C1 segment of cervical spinal cord (tissue), 14 donors: ENCODE measurements at regions not wholly inside any gene's neighbourhood (a gene's known extent, or its start where the extent isn't known, plus 50 kb on each side); places are given as distances from the start of the nearest gene placed in this dataset.
A peak's percentile ranks its signal among the peaks of the same experiment; 100 is the strongest.

Experiments used
- DNase-seq, 14 donors: peaks; one replicate each; lab custom pipeline; 2025; lab: John Stamatoyannopoulos, UW

- DNase-seq: no peak
Observed at GRCh38 chr11:15616130-15617105, 501.7 kb downstream of the INSC start.

- DNase-seq: no peak
Observed at GRCh38 chr11:15617126-15617525, 502.4 kb downstream of the INSC start.

GRCh38 chr11:15618583-15619032, 503.9 kb downstream of the INSC start:
- no peak for DNase-seq

- DNase-seq: no peak
Observed at GRCh38 chr11:15621565-15621964, 506.8 kb downstream of the INSC start.

GRCh38 chr11:15622231-15622890, 507.6 kb downstream of the INSC start:
- no peak for DNase-seq

- no peak for DNase-seq
Observed at GRCh38 chr11:15624701-15625100, 510.0 kb downstream of the INSC start.

GRCh38 chr11:15625691-15626090, 511.0 kb downstream of the INSC start:
- DNase-seq: no peak

GRCh38 chr11:15627560-15627959, 512.8 kb downstream of the INSC start:
- peak in 1 of 14 donors; percentile 6 for DNase-seq

- no peak for DNase-seq
Observed at GRCh38 chr11:15629690-15630321, 515.1 kb downstream of the INSC start.

- DNase-seq: no peak
Observed at GRCh38 chr11:15630896-15631295, 516.2 kb downstream of the INSC start.

- no peak for DNase-seq
Observed at GRCh38 chr11:15635521-15635920, 520.8 kb downstream of the INSC start.

- no peak for DNase-seq
Observed at GRCh38 chr11:15636521-15637089, 521.9 kb downstream of the INSC start.

GRCh38 chr11:15638386-15638787, 523.7 kb downstream of the INSC start:
- no peak for DNase-seq

GRCh38 chr11:15640318-15640717, 525.6 kb downstream of the INSC start:
- DNase-seq: peak in 1 of 14 donors; percentile 11

- DNase-seq: peak in 2 of 14 donors; percentile 11 to 17
Observed at GRCh38 chr11:15641271-15642045, 526.7 kb downstream of the INSC start.

- DNase-seq: no peak
Observed at GRCh38 chr11:15645201-15645600, 530.5 kb downstream of the INSC start.

GRCh38 chr11:15649371-15650104, 534.8 kb downstream of the INSC start:
- DNase-seq: no peak

GRCh38 chr11:15650105-15650938, 535.6 kb downstream of the INSC start:
- peak; percentile 24 to 93 (median 82) for DNase-seq

GRCh38 chr11:15651033-15651432, 536.3 kb downstream of the INSC start:
- no peak for DNase-seq
